ENCODE measurements at regions not wholly inside any gene's neighbourhood (a gene's known extent, or its start where the extent isn't known, plus 50 kb on each side); places are given as distances from the start of the nearest gene placed in this dataset.
A peak's percentile ranks its signal among the peaks of the same experiment; 100 is the strongest.

DNA sequence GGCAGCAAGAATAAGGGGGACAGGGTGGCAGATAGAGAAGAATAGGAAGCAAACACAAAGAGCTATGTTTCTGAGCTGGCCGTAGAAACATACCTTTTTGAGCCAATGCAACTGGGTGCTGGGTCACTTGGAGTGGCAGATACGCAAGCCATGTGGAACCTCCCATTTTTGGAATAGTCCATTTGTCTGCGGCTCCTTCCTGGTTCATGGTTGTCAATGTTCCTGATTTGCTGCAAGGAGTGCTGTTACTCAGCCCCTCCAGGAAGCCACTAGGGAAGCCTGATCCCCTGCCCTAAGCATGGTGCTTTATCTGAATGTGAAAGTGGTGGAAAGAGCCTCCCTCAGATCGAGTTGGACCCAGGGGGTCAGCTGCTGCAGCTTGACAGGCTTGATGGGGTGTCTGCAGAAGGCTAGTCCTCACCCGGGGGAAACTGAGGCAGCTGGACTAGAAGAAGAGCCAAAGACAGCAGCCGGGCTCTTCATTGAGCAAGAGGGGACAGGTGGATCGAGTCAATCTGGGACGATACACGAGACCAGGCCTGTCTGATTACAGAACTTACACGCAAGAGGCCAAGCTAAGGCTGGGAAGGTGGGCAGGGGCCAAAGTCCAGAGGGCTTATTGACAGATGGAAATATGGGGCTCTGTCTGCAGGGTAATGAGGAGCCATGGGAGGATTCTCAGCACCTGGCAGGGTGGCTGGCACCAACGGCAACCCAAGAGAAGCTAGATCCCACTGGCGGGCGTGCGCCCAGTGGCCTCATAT, 57.4 kb upstream of the CTNNBL1 start:
- Histone ChIP-seq H3K36me3 (no peaks in the 10 kb centered on the region), H3K9me3 (ENCODE audit: low read depth) (no peaks in the 10 kb centered on the region), H3K4me3 (no peak overlapping the region), H3K4me1 (ENCODE audit: low read depth) (peaks cover 5% of the 10 kb centered on the region), H3K27me3 (no peaks in the 10 kb centered on the region), H3K27ac (no peak overlapping the region)
- TF ChIP-seq, protein P1, sequence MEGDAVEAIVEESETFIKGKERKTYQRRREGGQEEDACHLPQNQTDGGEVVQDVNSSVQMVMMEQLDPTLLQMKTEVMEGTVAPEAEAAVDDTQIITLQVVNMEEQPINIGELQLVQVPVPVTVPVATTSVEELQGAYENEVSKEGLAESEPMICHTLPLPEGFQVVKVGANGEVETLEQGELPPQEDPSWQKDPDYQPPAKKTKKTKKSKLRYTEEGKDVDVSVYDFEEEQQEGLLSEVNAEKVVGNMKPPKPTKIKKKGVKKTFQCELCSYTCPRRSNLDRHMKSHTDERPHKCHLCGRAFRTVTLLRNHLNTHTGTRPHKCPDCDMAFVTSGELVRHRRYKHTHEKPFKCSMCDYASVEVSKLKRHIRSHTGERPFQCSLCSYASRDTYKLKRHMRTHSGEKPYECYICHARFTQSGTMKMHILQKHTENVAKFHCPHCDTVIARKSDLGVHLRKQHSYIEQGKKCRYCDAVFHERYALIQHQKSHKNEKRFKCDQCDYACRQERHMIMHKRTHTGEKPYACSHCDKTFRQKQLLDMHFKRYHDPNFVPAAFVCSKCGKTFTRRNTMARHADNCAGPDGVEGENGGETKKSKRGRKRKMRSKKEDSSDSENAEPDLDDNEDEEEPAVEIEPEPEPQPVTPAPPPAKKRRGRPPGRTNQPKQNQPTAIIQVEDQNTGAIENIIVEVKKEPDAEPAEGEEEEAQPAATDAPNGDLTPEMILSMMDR (IDR thresholded peaks at IDR 0.05; ENCODE audit: low read depth, low read length) = no peak
- no peak for DNase-seq (ENCODE audit: low read depth in 1 of 2, low spot score in 1 of 2)

DNA sequence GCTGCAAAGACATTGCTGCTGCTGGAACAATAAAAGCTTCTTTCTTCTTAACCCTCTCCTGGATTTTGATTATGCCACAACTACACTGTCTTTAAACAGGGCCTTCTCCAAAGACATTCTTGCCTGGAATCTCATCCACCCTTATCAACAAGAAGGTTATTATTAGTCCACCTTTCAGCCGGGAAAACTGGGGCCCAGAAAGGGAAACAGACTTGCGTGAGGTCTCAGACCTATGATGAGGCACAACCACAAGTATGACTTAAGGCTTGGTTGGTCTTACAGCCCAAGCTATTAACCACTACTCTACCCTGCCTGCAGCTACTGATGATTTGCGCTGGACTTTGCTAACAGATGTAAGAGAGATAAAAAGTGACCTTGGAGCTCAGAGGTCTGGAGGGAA, 62.8 kb upstream of the CTNNBL1 start:
- H3K27ac ChIP-seq = peak overlapping the region; percentile 67
- H3K4me3 ChIP-seq = no peak overlapping the region
- H3K27me3 ChIP-seq = no peaks in the 10 kb centered on the region
- peak in 1 of 2 donors; percentile 25 for DNase-seq (ENCODE audit: low read depth in 1 of 2, low spot score in 1 of 2)
- peaks cover 16% of the 10 kb centered on the region for H3K4me1 ChIP-seq (ENCODE audit: low read depth)
- TF ChIP-seq, protein P1 (IDR thresholded peaks at IDR 0.05; ENCODE audit: low read depth, low read length) = no peak
- no peaks in the 10 kb centered on the region for H3K36me3 ChIP-seq
- H3K9me3 ChIP-seq (ENCODE audit: low read depth) = no peaks in the 10 kb centered on the region

DNA sequence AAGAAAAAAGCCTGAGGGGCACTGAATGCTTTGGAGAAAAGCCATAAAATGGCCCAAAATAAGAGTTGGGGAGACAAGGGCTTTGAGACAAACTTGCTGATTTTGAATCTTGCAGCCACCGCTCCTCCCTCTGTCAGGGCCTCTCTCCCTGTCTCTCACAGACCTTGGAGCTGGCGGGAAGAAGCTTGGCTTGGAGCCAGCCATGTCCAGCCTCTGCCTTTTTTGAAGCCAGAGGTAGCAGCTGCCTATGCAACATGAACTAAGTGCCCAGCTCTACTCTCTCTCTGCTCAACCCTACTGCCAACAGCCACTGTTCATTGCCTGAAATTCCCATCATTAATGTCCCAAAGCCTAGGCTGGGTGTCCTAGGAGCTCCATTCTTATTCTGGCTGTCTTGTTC, 63.7 kb upstream of the CTNNBL1 start:
- Histone ChIP-seq H3K4me3 (no peak overlapping the region), H3K36me3 (no peaks in the 10 kb centered on the region), H3K27ac (peak overlapping the region; percentile 67), H3K9me3 (ENCODE audit: low read depth) (no peaks in the 10 kb centered on the region), H3K27me3 (no peaks in the 10 kb centered on the region), H3K4me1 (ENCODE audit: low read depth) (peaks cover 16% of the 10 kb centered on the region)
- peak in 1 of 2 donors; percentile 84 for DNase-seq (ENCODE audit: low read depth in 1 of 2, low spot score in 1 of 2)
- TF ChIP-seq, protein P1 (IDR thresholded peaks at IDR 0.05; ENCODE audit: low read depth, low read length) = no peak

DNA sequence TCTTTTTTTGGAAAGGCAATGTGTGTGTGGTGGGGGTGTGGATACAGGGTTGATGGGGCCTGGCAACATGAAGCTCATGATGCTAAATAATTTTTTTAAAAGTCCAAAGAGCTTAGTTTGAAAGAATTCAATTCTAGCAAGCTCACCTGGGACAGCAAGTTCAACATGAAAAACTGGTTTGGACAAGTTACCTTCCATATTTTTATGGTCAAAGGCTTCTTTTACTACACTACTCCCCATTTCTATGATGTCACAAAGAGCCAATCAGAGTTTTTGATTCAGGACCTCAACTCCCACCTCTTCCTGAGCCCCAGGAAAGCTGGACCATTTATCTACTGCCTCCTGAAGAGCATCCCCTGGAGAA, 66.1 kb upstream of the CTNNBL1 start:
- H3K27me3 ChIP-seq = no peaks in the 10 kb centered on the region
- TF ChIP-seq, protein P1 (IDR thresholded peaks at IDR 0.05; ENCODE audit: low read depth, low read length) = no peak
- no peaks in the 10 kb centered on the region for H3K36me3 ChIP-seq

DNA sequence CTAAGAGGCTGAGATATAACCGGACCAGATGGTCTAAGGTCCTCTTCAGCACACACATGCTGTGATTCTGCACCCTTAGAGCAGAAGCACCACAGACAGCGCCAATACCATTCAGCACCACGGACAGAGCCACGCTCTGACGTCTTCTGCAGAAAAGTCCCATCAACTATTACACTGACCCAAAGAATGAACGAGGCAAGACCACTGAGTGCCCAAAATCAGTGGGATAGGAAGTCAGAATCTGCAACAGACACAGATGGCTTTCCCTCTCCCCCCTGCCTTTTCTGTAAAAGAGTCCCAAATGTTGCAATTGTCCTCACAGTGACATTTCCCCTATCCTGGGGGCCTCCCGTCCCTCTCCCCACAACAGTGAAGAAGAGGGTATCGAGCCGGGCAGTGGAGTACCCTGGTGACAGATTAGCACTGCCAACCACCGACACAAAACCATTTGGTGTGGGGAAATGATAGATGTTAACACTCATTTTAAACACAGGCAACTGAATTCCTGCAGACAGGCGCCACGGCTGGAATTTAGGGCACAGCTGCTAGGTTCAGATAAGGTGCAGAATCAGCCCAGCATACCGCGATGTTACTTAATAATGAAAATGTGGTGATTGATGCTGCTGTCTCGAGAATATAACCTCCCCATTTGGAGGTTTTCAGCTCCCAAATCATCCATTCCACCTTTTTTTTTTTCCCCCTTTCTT, 66.6 kb upstream of the CTNNBL1 start:
- H3K27ac ChIP-seq = no peak overlapping the region
- H3K4me3 ChIP-seq = no peak overlapping the region
- H3K9me3 ChIP-seq (ENCODE audit: low read depth) = no peaks in the 10 kb centered on the region
- DNase-seq (ENCODE audit: low read depth in 1 of 2, low spot score in 1 of 2) = peak; percentile 77 to 85
- H3K27me3 ChIP-seq = no peaks in the 10 kb centered on the region
- TF ChIP-seq, protein P1 (IDR thresholded peaks at IDR 0.05; ENCODE audit: low read depth, low read length) = no peak
- no peaks in the 10 kb centered on the region for H3K36me3 ChIP-seq
- H3K4me1 ChIP-seq (ENCODE audit: low read depth) = peaks cover 16% of the 10 kb centered on the region

More for the DNA sequence above, 66.1 kb upstream of the CTNNBL1 start:
- DNase-seq (ENCODE audit: low read depth in 1 of 2, low spot score in 1 of 2) = no peak
- Histone ChIP-seq H3K27ac (no peak overlapping the region), H3K9me3 (ENCODE audit: low read depth) (no peaks in the 10 kb centered on the region), H3K4me3 (no peak overlapping the region), H3K4me1 (ENCODE audit: low read depth) (peaks cover 16% of the 10 kb centered on the region)
